C1 segment of cervical spinal cord (tissue), 14 donors: ENCODE measurements at regions not wholly inside any gene's neighbourhood (a gene's known extent, or its start where the extent isn't known, plus 50 kb on each side); places are given as distances from the start of the nearest gene placed in this dataset.
"Not testable (repeated sequence)": the region's sequence is repeated elsewhere in the genome, so short reads cannot be mapped to it uniquely, and the experiment has no call there.

Source experiments
- DNase-seq, 14 donors: peaks; one replicate each; lab custom pipeline; 2025; lab: John Stamatoyannopoulos, UW

- no peak for DNase-seq
Measured at GRCh38 chr5:52015760-52016159, 632.5 kb downstream of the ISL1 start.

DNA sequence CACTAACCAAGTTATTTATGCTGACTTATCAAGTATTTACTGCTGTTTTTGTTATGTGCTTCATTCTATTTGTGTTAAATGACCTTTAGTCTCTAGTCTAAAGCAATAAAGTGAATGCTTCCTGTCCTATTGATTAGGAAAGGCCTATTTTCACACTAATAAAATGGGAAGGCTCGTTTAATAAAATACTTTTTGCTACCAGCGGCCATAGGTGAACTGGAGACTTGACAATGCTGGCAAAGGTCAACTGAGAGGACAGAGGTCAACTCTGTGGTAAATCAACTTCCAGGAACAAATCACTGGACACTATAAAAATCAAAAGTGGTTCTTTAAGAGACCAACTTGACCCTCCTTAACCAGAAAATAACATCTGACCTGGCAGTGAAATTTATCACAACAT is 634.3 kb downstream of the ISL1 start:
- no peak for DNase-seq

- DNase-seq, result no peak
Measured at GRCh38 chr5:52024359-52024758, 641.1 kb downstream of the ISL1 start.

DNA sequence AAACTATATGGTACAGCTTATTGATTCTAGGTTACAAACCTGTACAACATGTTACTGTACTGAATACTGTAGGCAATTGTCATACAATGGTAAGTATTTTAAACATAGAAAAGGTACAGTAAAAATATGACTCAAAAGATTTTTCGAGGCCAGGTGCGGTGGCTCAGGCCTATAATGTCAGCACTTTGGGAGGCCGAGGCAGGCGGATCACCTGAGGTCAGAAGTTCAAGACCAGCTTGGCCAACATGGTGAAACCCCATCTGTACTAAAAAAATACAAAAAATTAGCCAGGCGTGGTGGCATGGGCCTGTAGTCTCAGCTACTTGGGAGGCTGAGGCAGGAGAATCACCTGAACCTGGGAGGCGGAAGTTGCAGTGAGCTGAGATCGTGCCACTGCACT is 646.6 kb downstream of the ISL1 start:
- DNase-seq, result not testable (repeated sequence)

- DNase-seq, result no peak
Measured at GRCh38 chr5:52041842-52042241, 658.6 kb downstream of the ISL1 start.

- no peak for DNase-seq
Measured at GRCh38 chr5:52043137-52043536, 659.9 kb downstream of the ISL1 start.

GRCh38 chr5:52043543-52043942 is 660.3 kb downstream of the ISL1 start:
- no peak for DNase-seq

DNA sequence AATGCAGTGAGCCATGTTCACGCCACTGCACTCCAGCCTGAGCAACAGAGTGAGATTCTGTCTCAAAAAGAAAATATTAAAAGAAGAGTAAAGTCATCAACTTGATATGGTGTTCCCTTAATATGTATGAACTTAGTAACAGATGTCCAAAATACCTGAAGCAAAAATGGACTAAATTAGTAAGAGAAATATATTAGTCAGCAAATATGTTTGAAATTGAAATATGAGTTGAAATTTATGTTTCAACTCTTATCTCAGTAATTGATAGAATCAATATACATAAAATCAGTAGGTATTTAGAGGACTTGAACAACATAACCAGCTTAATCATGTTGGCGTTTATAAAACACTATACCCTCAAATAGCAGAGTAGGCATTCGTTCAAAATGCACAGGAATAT is 668.5 kb downstream of the ISL1 start:
- no peak for DNase-seq

GRCh38 chr5:52063186-52063585 is 679.9 kb downstream of the ISL1 start:
- no peak for DNase-seq

DNA sequence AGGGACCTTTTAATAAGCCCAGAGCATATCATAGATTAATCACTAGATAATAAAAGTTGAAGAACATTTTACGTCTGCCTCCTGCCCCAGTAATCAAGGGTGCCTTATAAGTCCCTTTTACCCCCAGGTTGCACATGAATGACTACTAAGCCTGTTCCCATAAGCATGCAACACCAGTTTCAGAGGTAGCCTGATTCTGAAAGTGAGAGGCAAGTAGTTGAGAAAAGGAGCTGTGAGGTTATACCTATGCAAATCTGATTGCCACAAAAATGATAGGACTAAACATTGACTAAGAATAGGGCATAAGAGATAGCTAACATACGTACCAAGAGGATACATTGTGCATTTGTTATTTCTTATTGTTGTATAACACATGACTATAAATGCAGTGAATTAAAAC is 681.9 kb downstream of the ISL1 start:
- DNase-seq, result no peak

GRCh38 chr5:52069997-52070396 is 686.7 kb downstream of the ISL1 start:
- DNase-seq, result no peak

DNA sequence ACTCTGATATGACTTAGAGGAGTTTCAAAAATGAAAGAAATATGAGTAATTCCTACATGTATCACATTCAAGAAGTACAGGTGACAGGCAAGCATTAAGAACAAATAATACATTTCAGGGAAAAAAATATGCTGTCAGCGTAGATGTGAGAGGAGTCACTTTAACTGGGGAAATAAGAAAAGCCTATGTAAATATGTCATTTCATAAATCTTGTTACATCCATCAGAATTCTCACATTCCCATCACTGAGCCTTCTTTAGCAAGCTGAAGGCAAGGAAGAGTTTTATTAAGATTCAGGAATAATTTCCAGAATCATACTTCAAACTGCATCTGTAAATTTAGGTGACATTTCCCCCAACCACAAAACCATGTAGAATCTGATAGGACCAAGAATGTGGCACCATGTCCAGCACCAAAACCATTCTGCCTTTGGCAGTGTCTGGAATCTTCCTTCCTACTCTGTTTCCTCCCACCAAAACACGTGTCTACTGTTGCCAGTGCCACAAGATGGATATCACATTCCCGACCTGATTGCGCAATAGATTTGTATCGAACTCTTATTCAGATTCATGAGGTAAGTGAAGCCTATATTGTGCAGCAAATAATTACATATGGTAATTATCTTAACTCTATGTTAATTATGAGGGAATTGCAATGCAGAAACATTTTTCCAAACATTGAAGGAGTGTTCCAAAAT is 690.9 kb downstream of the ISL1 start:
- no peak for DNase-seq

- DNase-seq, result peak in 1 of 14 donors; percentile 0
Measured at GRCh38 chr5:52077941-52078815, 694.9 kb downstream of the ISL1 start.

DNA sequence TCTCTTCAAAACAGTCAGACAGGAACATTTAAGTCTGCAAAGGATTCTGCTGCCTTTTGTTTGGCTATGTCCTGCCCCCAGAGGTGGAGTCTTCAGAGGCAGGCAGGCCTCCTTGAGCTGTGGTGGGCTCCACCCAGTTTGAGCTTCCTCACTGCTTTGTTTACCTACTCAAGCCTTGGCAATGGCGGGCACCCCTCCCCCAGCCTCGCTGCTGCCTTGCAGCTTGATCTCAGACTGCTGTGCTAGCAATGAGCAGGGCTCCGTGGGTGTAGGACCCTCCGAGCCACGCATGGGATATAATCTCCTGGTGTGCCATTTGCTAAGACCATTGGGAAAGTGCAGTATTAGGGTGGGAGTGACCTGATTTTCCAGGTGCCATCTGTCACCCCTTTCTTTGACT is 685.4 kb upstream of the ITGA1 start:
- not testable (repeated sequence) for DNase-seq

- DNase-seq, result no peak
Measured at GRCh38 chr5:52107210-52107905, 680.4 kb upstream of the ITGA1 start.

DNA sequence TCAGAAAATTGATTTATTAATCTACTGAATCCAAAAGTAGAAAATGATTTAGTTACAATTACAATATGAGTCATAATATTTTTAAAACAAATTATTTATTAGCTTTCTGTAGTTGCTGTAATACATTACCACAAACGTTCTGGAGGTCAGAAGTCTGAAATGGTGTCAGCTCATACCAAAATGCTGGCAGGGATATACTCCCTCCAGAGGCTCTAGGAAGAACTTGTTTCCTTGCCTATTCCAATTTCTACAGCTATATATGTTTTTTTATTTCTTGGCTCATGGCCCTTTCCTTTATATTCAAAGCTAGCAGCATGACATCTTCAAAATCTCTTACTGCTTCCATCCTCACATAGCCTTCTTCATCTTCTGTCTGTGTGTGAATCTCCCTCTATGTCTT is 667.9 kb upstream of the ITGA1 start:
- DNase-seq, result no peak

- DNase-seq, result no peak
Measured at GRCh38 chr5:52132053-52132452, 655.7 kb upstream of the ITGA1 start.

DNA sequence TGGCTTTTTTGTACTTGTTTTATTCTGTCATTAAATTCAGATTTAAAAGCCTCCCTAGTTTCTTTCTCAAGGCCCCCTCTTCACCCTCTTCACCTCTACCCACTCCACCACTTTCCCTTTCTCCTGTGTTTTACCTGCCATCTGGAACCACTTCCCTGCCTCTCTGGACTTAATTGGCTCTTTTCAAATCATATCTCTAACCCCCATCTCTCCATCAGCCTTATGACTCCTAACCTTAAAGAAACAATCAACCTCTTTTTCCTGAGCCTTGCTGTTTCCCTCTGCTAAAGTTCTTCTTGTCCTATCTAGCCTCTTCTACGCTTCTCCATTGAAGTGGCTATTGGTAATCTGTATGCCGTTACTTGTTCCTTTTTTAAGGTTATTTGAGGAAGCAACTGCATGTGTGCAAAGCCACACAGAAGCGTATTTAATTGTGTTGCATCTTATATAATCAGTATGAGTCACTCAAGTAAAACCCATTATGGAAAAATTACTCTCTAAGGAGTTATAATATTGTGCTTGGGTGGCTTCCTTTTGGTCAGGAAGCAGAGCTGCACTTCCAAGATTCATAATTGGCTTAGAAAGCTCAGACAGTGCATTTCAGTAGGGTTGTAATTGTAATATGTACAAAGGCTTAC is 653.6 kb upstream of the ITGA1 start:
- DNase-seq, result no peak

DNA sequence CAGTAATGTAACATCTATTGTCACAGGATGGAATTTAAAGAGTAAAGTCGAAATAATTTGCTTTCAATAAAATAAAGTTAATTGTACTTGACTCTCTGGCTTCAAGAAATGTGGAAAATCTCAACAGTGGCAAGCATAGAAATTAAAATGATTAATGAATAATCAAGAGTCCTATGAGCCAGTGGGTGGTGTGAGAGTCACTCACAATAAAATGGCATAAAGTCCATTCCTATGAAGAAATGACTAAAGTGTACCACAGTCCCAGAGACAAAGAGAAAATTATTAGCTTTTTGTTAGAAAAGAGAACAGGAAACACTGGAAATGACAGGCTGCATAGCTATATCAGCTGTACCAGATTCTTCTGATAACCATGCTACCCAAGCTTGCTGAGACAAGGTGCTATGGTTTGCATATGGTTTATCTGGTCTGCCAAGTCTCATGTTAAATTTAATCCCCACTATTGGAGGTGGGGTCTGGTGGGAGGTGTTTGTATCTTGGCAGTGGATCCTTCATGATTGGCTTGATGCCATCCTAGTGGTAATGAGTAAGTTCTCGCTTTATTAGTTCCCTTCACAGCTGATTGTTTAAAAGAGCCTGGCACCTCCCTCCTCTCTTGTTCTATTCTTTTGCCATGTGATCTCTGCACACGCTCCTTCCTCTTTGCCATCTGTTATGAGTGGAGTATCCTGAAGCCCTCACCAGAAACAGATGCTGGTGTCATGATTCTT is 647.7 kb upstream of the ITGA1 start:
- DNase-seq, result no peak

DNA sequence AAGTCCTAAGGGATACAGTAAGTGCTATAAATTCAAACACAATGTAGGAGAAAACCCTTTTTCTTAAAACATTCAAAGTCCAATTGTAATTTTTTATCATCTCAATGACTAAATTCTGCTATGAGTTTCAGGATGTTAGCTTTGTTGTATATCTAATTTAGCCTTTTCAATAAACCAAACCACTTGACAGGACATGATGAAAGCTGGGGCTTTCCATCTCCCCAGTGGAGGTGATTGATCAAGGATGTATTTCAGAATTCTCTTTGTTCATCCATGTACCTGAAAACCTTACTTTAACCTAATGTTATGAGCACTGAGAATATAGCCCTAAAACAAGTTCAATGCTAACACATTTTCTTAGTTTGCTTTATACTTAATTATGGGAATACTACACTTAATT is 639.0 kb upstream of the ITGA1 start:
- DNase-seq, result no peak

- DNase-seq, result no peak
Measured at GRCh38 chr5:52150501-52150900, 637.2 kb upstream of the ITGA1 start.
